SU-DHL-6 (cell line): ENCODE measurements at regions not wholly inside any gene's neighbourhood (a gene's known extent, or its start where the extent isn't known, plus 50 kb on each side); places are given as distances from the start of the nearest gene placed in this dataset.

Experiments used
- H2AFZ ChIP-seq: fragments of 200-600 bp; sonication (generic); 2 replicates; pipeline ENCODE4 v1.6.1; 2014; ENCODE audit warnings: low read depth, mild to moderate bottlenecking, moderate library complexity, mixed read lengths, antibody characterized with exemption, low read length; ENCODE audit not compliant: severe bottlenecking
- H3F3A ChIP-seq: fragments of 200-600 bp; shearing (Covaris generic); 2 replicates; pipeline ENCODE4 v1.6.0; 2016; ENCODE audit warnings: antibody characterized with exemption, mild to moderate bottlenecking; ENCODE audit not compliant: insufficient read depth
- H3K27ac ChIP-seq: fragments of 200-600 bp; sonication (generic); 2 replicates; pipeline ENCODE4 v1.5.1; 2016; ENCODE audit warnings: low read depth, mild to moderate bottlenecking, low read length, moderate library complexity, mixed read lengths
- H3K27me3 ChIP-seq: fragments of 200-600 bp; sonication (generic), shearing (Covaris generic); 2 replicates; pipeline ENCODE4 v1.6.0; 2014; ENCODE audit warnings: mild to moderate bottlenecking, low read length
- H3K36me3 ChIP-seq: fragments of 200-600 bp; sonication (generic); 2 replicates; pipeline ENCODE4 v1.6.1; 2014; ENCODE audit warnings: mild to moderate bottlenecking, low read length, mixed read lengths
- H3K4me2 ChIP-seq: fragments of 300-600, 200-600 bp; shearing (Covaris generic), sonication (generic); 2 replicates; pipeline ENCODE4 v1.6.0; 2014; ENCODE audit warnings: low read length, low read depth, mild to moderate bottlenecking; ENCODE audit not compliant: poor library complexity, severe bottlenecking
- H3K4me3 ChIP-seq: fragments of 200-600 bp; sonication (generic); 2 replicates; pipeline ENCODE4 v1.5.1; 2014; ENCODE audit warnings: antibody characterized with exemption, low read length, mild to moderate bottlenecking, mixed read lengths; ENCODE audit not compliant: insufficient read depth, poor library complexity, severe bottlenecking
- H3K79me2 ChIP-seq: fragments of 200-600 bp; sonication (generic); 2 replicates; pipeline ENCODE4 v1.6.1; 2014; ENCODE audit warnings: mild to moderate bottlenecking, low read length, moderate library complexity; ENCODE audit not compliant: insufficient read depth
- H3K9ac ChIP-seq: fragments of 200-600 bp; sonication (generic); 2 replicates; pipeline ENCODE4 v1.7.0; 2014; ENCODE audit warnings: mild to moderate bottlenecking, low read length
- H3K9me2 ChIP-seq: fragments of 200-600 bp; sonication (generic); replicated peaks from 2 replicates; pipeline ENCODE4 v1.6.1; 2014; ENCODE audit warnings: low read length; ENCODE audit not compliant: insufficient read depth
- H3K9me3 ChIP-seq: fragments of 200-600 bp; sonication (generic); 2 replicates; pipeline ENCODE4 v1.6.1; 2014; ENCODE audit warnings: low read length, mixed read lengths; ENCODE audit not compliant: insufficient read depth
- H4K20me1 ChIP-seq: fragments of 200-600 bp; sonication (generic); 2 replicates; pipeline ENCODE4 v1.6.1; 2014; ENCODE audit warnings: low read depth, mild to moderate bottlenecking, antibody characterized with exemption, low read length, moderate library complexity, mixed read lengths
- EZH2phosphoT487 ChIP-seq: fragments of 200-600 bp; sonication (generic), shearing (Covaris generic); conservative IDR thresholded peaks from 2 replicates; pipeline ENCODE4 v1.6.1; 2018; ENCODE audit warnings: mild to moderate bottlenecking, antibody characterized with exemption, low read length, moderate library complexity, mixed read lengths
- TF ChIP-seq, protein P1 (sequence below): fragments of 200-600 bp; sonication (generic); IDR thresholded peaks from one replicate; pipeline ENCODE4 v1.5.1; 2017; ENCODE audit warnings: antibody characterized with exemption, mild to moderate bottlenecking, low read length, moderate library complexity; ENCODE audit not compliant: insufficient read depth, poor library complexity, severe bottlenecking

DNA sequence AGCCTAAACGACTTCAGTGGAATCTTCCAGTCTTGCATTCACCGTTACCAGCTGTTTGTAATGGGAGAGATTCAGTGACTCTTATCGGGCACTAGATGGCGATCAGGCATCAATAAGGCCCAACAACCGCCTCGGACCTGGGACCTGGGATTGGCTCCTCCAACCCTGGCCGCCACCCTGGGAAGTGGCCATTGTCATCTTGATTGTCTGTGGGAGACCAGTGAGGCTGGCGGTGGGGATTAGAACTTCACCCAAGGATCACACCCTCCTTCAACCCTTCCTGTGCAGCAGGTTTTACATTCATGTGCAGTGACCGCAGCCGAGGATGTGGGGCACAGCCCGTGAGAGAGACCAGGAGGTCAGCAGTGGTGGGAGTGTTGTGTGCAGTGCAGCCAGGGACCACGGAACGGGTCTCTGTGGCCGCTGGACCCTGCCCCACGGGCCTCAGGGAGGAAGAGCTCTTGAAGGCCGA is 85.3 kb downstream of the SPP2 start:
- H3K4me2 ChIP-seq = no peak overlapping the region
- H3K27ac ChIP-seq = no peak overlapping the region
- H3K79me2 ChIP-seq = no peaks in the 10 kb centered on the region
- H3K27me3 ChIP-seq = no peaks in the 10 kb centered on the region
- no peak overlapping the region for H3K4me3 ChIP-seq
- no peaks in the 10 kb centered on the region for H4K20me1 ChIP-seq
- TF ChIP-seq, protein P1, sequence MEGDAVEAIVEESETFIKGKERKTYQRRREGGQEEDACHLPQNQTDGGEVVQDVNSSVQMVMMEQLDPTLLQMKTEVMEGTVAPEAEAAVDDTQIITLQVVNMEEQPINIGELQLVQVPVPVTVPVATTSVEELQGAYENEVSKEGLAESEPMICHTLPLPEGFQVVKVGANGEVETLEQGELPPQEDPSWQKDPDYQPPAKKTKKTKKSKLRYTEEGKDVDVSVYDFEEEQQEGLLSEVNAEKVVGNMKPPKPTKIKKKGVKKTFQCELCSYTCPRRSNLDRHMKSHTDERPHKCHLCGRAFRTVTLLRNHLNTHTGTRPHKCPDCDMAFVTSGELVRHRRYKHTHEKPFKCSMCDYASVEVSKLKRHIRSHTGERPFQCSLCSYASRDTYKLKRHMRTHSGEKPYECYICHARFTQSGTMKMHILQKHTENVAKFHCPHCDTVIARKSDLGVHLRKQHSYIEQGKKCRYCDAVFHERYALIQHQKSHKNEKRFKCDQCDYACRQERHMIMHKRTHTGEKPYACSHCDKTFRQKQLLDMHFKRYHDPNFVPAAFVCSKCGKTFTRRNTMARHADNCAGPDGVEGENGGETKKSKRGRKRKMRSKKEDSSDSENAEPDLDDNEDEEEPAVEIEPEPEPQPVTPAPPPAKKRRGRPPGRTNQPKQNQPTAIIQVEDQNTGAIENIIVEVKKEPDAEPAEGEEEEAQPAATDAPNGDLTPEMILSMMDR = peak; percentile 55
- TF ChIP-seq EZH2phosphoT487 = no peak
- no peaks in the 10 kb centered on the region for H3K36me3 ChIP-seq
- no peak overlapping the region for H2AFZ ChIP-seq
- no peaks in the 10 kb centered on the region for H3K9me2 ChIP-seq
- no peak overlapping the region for H3K9ac ChIP-seq
- H3F3A ChIP-seq = no peaks in the 10 kb centered on the region
- no peaks in the 10 kb centered on the region for H3K9me3 ChIP-seq

DNA sequence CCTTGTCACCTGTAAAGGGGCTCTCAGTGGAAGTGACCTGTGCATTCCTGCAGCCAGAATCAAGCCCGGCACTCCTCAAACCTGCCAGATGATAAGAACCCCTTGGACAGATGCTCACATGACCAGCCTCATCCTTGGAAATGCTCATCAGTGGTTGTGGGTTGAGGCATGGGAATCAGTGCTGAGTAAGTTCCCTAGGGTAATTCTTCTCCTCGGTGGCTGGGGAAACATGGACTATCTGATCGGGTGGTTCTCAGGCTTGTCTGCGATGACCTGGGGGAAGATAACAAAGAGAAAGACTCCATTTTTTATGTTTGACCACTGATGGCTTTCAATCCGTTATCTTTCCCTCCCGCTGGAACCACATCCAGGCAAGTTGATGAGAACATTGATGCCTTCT is 84.0 kb downstream of the SPP2 start:
- Histone ChIP-seq H3K79me2 (no peaks in the 10 kb centered on the region), H3K4me3 (no peak overlapping the region), H3K9me3 (no peaks in the 10 kb centered on the region), H3K36me3 (no peaks in the 10 kb centered on the region), H4K20me1 (no peaks in the 10 kb centered on the region), H3K4me2 (no peak overlapping the region), H3K9me2 (no peaks in the 10 kb centered on the region), H3F3A (no peaks in the 10 kb centered on the region), H2AFZ (no peak overlapping the region), H3K27ac (no peak overlapping the region), H3K27me3 (no peaks in the 10 kb centered on the region), H3K9ac (no peak overlapping the region)
- TF ChIP-seq, protein P1 = no peak
- TF ChIP-seq EZH2phosphoT487 = no peak

DNA sequence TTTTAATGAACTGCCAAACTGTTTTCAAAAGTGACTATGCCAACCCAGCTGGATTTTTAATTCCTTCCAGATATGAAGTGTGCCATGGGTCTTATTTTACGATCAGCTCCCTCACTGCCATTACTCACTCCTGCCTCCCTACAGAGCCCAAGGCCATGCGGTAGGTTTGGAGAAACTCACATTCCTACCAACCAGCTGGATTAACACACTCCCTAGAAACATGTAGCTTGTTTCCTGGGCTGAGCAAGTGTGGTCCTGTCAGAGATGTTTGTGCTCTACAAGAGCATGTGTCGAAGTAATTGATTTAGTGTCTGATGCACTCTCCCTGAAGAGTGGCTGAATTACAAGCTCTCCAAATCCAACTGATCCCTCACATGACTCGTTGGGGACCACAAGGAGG is 82.5 kb downstream of the SPP2 start:
- H3K9me2 ChIP-seq = no peaks in the 10 kb centered on the region
- no peaks in the 10 kb centered on the region for H3K79me2 ChIP-seq
- no peaks in the 10 kb centered on the region for H3K9me3 ChIP-seq
- no peak overlapping the region for H2AFZ ChIP-seq
- H3K4me3 ChIP-seq = no peak overlapping the region
- H3K36me3 ChIP-seq = no peaks in the 10 kb centered on the region
- H3K27ac ChIP-seq = no peak overlapping the region
- no peaks in the 10 kb centered on the region for H3K27me3 ChIP-seq
- H3F3A ChIP-seq = no peaks in the 10 kb centered on the region
- H3K9ac ChIP-seq = no peak overlapping the region
- no peak overlapping the region for H3K4me2 ChIP-seq
- TF ChIP-seq, protein P1 = no peak
- TF ChIP-seq EZH2phosphoT487 = no peak
- no peaks in the 10 kb centered on the region for H4K20me1 ChIP-seq

DNA sequence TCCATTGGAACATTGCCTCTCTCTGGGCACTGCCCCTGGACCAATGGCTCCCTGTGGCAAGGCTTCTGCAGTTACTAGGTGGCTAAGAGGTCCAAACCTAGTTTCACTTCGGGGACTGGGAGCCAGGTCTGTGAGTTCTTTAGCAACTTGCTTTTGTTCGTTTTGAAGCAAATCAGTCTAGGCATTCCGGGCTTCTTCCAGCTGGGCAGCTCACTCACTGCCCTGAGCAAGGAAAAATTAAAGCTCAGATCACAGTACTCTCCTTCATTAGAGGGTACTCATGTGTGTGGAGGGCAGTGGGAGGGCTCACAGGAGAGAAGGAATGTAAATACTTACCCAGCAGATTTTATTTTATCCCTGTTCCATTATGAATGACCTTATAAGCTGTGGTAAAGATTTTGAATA is 80.3 kb downstream of the SPP2 start:
- no peak overlapping the region for H3K4me2 ChIP-seq
- no peak overlapping the region for H3K4me3 ChIP-seq
- H3K9me2 ChIP-seq = no peaks in the 10 kb centered on the region
- no peak overlapping the region for H2AFZ ChIP-seq
- H3K27me3 ChIP-seq = no peaks in the 10 kb centered on the region
- H3K9me3 ChIP-seq = no peaks in the 10 kb centered on the region
- H3K9ac ChIP-seq = no peak overlapping the region
- no peaks in the 10 kb centered on the region for H4K20me1 ChIP-seq
- no peak overlapping the region for H3K27ac ChIP-seq
- H3K36me3 ChIP-seq = no peaks in the 10 kb centered on the region
- TF ChIP-seq EZH2phosphoT487 = no peak
- TF ChIP-seq, protein P1 = no peak
- H3F3A ChIP-seq = no peaks in the 10 kb centered on the region
- no peaks in the 10 kb centered on the region for H3K79me2 ChIP-seq
